ENCODE measurements at regions not wholly inside any gene's neighbourhood (a gene's known extent, or its start where the extent isn't known, plus 50 kb on each side); places are given as distances from the start of the nearest gene placed in this dataset.

GRCh38 chr5:125341436-125341835, 595.0 kb upstream of the ZNF608 start:
- no peak for TF ChIP-seq CTCF (IDR thresholded peaks at IDR 0.05)
- no peak for TF ChIP-seq SIN3A (IDR thresholded peaks at IDR 0.05; ENCODE audit: borderline replicate concordance, insufficient read depth, low read depth, low read length)
- no peak for TF ChIP-seq REST (IDR thresholded peaks at IDR 0.05; ENCODE audit: insufficient read depth in 1 of 2, low read depth in 2 of 2, low read length in 1 of 2)
- no peak for TF ChIP-seq POLR2AphosphoS5 (IDR thresholded peaks at IDR 0.05; ENCODE audit: low read depth, low read length)
